ENCODE measurements at regions not wholly inside any gene's neighbourhood (a gene's known extent, or its start where the extent isn't known, plus 50 kb on each side); places are given as distances from the start of the nearest gene placed in this dataset.

GRCh38 chr9:99724640-99725039 lies 97.0 kb upstream of the NR4A3 start:
- TF ChIP-seq POLR2AphosphoS5 (IDR thresholded peaks at IDR 0.05), result no peak
- no peak for TF ChIP-seq CTCF (IDR thresholded peaks at IDR 0.05)
- no peak for TF ChIP-seq POLR2A (IDR thresholded peaks at IDR 0.05)
- no peak for TF ChIP-seq EP300 (IDR thresholded peaks at IDR 0.05)

All from upper lobe of left lung (tissue), 4 donors.